GM18909 (cell line): ENCODE measurements at regions not wholly inside any gene's neighbourhood (a gene's known extent, or its start where the extent isn't known, plus 50 kb on each side); places are given as distances from the start of the nearest gene placed in this dataset.
"Not testable (repeated sequence)": the region's sequence is repeated elsewhere in the genome, so short reads cannot be mapped to it uniquely, and the experiment has no call there.

Experiments used
- ATAC-seq: cut with Tn5 transposase; IDR thresholded peaks from one replicate; pipeline ENCODE4 v1.9.1; 2021; ENCODE audit warnings: mild to moderate bottlenecking; ENCODE audit not compliant: unreplicated experiment, poor library complexity

DNA sequence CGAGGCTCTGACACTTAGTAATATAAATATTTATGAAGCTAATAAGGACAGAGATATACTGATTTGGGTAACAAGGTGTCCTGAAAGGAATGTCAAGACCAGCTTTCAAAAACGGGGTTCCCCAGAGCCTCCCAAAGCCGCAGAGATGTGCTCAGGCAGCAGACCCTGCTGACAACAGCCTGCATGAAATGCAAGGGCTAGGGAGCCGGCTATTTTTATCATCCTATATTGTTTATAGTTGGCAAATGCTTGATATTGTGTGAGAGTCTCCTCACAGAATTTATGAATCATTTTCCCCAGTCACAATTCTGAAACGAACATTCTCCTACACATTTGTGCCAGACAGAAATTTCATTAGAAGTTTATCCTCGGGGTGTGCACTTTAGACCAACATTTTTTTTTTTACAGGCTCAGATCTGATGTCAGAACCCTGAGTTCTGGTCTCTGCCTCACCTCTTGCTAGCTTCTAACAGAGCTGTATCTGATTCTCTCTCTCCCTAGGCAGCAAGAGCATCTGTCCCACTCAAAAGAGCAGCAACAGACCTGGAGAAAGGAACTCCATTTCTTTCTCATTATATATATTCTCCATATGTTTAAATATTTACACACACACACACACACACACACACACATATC, 302.3 kb upstream of the PLD5 start:
- no peak for ATAC-seq

DNA sequence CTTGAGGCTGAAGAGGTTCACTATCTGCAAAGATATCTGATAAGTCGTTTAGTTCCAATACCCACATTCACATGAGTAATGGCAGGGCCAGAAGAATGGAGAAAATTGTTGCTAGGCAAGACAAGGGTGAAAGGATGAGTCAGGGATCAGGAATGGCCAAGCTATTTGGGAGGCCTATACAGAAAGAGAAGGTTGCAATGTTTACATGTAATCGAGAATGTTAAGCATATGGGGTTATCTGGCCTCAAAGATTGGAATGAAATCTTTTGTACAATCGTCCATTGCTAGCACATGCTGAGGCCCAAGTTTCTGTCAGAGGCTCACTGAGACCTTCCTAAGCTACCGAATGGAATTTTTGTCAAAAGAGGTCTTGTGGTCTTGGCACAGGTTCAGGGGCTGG, 299.9 kb upstream of the PLD5 start:
- ATAC-seq, result no peak

DNA sequence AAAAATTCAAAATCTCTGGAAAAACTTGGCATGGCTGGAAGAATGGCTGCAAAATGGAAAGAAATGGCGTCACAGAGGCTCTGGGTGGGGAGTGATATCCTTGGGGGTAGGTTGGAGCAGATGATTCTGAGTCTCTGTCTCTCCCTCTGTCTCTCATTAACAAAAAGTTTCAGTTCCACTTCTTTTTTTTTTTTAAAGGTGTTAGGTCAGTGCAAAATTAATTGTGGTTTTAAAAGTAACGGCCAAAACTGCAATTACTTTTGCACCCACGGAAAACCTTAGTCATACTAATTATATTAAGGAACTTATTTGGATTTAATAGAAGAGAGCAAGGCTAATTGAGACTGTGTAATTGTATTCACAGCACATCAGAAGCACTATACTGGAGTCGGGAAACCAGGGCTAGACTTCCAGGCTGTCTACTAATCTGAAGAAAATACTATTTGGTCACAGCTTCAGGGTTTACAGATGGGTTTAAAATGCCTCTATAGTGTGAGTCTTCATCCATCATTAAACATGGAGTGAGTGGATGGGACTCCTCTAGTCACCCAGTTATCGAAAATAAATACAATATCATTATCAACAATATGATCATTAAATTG, 289.1 kb upstream of the PLD5 start:
- peak; percentile 97 for ATAC-seq

DNA sequence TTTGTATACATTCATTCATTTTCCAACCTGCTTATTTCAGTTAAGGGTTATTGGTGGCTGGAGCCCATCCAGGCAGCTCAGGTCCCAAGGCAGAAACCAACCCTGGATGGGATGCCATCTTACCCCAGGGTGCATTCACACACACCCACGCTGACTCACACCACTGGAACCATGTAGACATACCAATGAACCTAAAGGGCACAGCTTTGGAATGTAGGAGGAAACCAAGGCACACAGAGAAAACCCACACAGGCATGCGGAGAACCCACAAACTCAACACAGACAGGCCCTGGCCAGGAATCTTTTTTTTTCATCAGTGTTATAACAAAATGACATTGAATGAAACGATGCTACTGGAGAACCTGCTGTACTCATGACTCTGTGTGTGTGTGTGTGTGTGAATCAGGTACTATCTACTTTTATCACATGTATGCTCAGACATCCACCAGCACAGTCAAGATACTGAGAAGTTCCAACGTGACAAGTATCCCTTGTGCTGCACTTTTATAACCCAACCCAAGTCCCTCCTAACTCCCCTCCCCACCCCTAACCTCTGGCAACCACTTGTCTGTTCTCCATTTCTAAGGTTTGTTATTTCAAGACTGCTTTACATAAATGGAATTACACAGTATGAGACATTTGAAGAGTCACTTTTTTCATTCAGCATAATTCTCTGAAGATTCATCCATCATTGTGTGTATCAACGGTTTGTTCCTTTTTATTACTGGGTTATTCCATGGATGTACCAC, 286.8 kb upstream of the PLD5 start:
- ATAC-seq, result no peak

DNA sequence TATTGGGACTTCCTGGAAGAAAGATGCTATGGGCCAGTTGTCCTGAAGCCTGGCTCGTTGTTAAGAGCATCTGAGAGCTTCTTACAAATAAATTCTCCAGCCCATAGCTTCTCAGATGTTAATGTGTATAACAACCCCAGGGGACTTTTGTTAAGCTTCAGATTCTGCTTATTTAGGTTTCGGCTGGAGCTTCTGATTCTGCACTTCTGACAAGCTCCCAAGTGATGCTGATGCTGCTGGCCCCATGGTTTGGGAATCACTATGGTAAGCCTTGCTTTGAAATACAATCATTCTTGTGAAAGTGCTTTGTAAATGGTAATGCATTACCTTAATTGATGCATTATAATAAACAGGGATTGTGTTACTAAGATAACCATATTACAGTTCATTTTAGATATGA, 281.8 kb upstream of the PLD5 start:
- ATAC-seq, result no peak

DNA sequence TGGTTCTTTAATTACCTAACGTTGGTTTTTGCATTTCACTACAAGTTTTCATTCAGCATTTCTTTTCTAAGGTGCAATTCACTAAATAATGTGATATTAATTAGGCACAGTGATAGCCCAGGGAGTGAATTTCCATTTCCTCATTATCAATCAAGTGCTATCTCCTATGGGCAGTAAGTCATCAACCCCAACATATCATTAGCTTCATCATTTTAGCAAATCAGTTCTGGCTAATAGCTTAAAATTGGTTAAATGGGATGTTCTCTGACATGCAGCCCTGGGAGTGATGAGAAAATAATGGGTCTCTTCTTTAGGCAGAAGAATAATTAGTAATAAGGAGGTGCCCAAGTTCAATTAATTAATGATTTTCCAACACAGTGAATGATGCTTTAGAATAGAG, 280.9 kb upstream of the PLD5 start:
- ATAC-seq, result not testable (repeated sequence)

DNA sequence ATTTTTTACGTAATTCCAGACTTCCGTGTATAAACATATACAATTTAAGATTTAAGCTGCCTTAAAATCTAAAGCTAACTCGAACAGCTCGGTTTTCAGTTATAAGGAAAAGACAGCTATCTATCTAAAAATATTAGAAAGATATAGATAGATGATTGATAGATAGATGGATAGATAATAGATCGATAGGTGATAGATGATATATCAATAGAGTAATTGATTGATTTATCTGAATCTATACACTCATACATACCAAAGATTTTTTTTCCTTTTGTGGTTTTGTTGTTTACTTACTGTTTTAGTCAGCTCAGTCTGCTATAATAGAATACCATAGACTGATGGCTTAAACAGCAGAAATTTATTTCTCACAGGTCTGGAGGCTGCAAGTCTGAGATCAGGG, 278.5 kb upstream of the PLD5 start:
- ATAC-seq, result no peak

DNA sequence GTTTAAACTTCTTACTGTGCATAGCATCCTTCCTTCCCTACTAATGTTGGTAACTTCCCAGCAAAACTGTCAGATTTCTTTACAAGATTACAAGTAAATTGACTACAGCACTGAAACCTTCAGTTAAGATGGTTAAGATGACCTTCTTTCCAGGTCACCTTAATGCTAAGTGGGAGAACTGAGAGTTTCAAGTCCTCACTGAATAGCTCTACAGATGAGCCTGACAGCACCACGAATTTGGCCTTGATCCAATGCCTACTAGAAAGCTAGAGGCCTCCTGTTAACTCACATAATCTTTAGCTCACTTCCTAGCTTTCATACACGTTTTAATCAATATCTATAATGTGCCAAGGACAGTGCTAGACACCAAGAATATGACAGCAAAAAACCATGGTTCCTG, 276.0 kb upstream of the PLD5 start:
- peak; percentile 83 for ATAC-seq

DNA sequence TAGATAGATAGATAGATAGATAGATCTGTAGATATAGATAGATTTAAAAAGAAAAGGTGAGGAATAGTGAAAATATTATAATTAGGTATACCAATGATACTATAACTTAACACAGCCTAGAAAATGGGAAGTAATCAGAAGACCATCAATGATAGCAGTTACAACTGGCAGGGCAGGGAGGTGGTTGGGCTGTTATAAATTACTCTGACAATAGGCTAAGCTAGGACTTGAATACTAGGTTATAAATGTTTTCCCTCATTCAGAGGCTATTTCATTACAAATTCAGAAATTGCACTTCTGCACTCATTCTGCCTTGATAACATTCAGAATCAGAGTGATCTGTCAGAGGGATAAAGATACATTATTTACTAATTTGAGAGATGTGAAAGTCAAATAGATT, 273.4 kb upstream of the PLD5 start:
- no peak for ATAC-seq

DNA sequence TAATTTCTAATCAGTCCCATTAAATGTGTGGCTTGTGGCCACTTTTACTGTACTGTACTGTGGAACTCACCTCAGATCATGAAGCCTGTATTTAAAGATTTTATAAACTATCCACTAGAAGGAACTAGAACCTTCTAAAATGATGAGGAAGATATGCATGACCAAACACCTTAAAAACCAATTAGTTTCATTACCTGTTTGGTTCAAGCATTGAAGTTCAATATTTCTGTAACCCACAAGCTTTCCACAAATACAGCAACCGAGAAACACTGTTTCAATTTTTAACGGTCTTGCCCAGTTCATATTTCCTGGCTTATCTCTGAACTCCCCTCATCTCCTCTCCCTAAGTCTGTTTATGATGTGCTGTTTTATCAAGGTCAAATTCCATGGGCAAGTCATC, 264.3 kb upstream of the PLD5 start:
- peak; percentile 82 for ATAC-seq

DNA sequence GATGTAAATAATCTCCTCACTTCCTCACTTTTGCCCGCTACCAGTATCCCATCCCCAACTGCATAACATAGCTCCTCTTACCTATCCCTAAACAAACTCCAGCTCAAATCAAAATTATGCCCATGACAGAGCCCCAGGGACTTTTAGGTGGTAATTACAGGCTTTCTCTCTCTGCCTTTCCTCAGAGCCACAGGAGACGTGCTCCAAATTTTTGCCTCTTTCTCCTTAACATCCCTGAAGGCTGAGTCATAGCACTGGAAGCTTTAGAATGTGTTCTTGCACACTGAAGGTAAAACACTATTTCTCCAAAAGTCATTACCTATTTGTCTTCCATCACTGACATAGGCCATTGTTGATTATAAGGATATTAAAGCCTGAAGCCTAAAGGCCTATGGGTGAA, 263.5 kb upstream of the PLD5 start:
- no peak for ATAC-seq

DNA sequence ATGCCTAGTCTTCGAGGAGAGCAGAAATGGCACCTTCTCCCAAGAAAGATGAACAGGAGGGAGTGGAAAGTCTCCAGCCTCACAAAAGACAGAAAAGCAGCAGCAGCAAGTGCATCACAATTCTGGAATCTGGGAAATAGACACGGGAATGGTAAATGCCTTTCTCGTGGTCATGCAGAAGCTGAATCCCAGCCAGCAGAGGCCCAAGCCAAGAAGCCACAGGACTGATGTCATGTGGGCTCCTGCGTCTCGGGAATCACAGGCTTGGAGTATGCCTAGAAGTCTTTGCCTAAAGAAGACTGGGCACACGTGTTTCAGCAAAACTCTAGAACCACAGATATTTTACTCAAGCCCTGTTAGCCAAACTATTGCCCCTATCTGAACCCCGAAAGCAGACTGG, 260.3 kb upstream of the PLD5 start:
- ATAC-seq, result no peak

DNA sequence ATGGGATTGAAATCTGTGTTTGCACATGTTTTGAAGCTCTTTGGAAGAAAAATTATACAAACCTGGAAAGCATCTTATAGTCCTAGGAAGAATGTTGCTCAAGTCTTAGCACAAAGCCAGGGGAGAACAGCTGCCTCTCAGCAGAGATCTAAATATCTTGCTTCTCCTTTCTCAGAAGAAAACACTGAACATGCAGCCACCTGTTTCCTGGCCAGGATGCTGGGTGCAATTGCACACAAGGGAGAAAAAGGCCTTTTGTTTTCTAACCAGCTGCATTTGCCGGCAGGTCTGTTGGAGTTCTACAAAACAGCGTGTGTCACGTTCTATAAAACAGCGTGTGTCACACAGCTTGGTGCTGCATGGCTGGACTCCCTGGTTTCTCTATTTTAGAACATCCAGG, 259.6 kb upstream of the PLD5 start:
- peak; percentile 78 for ATAC-seq

DNA sequence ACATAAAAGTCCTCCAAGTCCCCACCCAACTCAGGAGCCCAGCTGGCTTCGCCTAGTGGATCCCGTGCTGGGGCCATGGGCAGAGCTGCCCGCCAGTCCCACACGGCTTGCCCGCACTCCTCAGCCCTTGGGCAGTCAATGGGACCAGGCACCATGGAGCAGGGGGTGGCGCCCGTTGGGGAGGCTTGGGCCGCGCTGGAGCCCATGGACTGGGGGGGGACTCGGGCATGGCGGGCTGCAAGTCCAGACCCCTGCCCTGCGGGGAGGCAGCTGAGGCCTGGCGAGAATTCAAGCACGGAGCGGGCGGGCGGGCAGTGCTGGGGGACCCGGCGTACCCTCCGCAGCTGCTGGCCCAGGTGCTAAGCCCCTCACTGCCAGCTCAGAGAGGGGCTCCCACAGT, 249.8 kb upstream of the PLD5 start:
- ATAC-seq, result no peak

DNA sequence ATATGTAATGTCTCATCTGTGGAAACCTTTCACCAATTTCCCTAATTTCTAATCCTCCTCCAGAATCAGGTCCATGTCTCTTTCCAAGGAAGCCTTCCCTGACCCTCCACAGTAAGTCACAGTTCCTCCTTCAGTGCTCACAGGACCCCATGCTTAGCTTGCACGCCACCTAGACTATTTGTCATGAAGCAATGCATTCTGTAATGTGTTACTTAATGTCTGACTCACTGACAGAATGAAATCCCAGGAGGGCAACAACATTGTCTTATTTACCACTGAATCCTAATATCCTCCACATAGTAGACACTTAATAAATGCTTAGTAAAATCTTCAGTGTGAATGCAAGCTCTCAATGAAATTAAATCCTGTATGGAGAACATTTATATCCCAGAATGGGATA, 245.9 kb upstream of the PLD5 start:
- no peak for ATAC-seq

DNA sequence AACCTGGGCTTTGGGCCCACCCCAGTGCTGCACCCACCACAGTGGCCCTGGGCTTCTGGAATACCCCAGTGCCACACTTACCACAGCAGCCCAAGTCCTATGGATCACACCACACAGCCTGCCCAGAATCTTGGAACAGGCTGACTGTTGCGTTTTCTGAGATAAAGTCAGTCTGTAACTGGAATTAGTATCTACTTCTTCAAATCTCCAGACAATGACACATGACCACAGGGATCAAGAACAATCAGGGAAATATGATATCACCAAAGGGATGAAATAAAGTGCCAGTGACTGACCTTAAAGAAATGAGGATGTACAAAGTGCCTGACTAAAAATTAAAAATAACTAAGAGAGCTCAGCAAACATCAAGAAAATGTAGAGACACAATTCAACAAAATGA, 239.7 kb upstream of the PLD5 start:
- no peak for ATAC-seq

DNA sequence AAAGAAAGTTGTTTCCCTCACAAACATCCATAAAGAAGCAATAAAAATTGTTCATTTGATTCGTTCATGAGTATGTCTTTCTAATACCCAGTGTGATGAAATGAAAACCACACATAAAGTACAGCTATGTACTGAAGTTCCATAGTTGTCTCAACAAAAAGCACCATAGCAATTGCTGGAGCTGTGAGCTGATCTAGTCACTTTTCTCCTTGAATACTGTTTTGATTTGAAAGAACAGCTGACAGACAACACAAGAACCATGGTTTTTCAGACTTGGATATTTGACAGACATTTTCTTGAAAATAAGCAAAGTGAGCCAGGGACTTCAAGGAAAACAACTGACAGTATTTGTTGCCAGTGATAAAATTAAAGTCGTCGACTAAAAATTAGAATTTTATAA, 237.1 kb upstream of the PLD5 start:
- ATAC-seq, result no peak

DNA sequence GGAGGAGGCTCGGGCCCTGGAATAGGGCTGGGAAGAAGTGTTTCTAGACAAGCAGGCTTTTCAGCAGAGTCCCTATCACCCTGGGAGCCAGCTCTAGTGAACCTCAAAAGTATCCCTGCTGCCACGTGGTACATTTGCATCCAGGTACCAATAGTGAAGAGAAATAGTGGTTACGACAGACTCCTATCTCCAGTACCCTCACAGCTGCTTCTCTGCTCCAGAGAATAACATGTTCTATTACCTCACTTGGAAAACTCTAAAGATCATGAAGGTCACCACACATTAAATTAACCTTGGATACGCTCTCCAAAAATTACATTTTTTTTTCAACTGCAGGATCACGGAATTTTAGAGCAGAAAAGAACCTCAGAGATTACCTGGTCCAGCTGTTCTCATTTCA, 230.4 kb upstream of the PLD5 start:
- no peak for ATAC-seq

DNA sequence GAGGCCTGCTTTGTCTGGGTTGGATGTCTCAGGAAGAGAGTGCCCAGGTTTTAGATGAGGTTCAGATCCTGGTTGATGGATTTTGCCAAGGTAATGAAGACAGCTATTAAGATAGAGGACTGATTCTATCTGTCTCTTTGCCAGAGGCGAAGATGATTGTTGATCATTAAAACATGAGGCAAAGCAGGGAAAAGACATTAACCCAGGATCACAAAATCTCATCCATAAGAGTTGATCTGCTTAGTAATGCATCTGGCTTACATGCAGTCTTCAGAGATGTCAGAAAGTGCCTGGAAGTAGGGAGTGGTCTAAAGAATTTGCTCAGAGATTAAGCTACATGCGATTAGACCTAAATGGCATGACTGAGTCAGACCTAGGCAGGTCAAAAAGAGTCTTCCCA, 229.6 kb upstream of the PLD5 start:
- ATAC-seq, result no peak

DNA sequence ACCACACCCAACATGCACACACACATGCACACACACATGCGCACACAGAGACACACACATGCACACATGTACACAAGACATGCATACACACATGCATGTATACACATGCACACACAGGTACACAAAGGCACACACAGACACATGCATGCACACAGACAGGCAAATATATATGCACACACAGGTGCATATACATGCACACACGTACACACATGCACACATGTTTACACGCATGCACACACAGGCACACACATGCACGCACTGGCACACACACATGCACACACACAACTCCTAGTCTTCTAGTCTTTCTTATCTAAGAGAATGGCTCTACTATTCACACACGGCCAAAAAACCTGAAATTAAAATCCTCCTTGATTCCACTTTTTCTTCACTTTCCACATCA, 222.7 kb upstream of the PLD5 start:
- no peak for ATAC-seq

DNA sequence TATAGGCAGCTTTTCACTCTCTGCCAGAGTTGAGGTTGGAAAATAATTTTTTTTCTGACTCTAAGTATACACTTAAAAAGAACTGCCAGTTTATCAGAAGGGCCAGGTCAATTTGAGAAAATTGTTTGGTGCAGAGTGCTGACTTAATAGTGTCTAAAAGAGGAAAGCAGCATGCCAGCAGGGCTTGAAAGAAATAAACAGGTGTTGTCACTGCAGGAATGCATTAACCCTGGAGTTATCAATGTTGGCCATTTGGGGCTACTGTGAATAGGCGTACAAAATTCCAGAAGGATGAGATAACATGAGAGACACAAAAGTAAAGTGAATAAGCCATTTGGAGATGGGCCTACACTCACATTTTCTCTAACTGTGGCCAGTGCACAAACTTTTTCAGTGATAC, 220.6 kb upstream of the PLD5 start:
- ATAC-seq, result no peak
